ENCODE measurements at regions not wholly inside any gene's neighbourhood (a gene's known extent, or its start where the extent isn't known, plus 50 kb on each side); places are given as distances from the start of the nearest gene placed in this dataset.

- no peak for TF ChIP-seq CTCF (conservative IDR thresholded peaks at IDR 0.05 in 1 of 2, IDR thresholded peaks at IDR 0.05 in 1 of 2; ENCODE audit: low read depth in 1 of 2, low read length in 2 of 2)
- TF ChIP-seq EZH2 (IDR thresholded peaks at IDR 0.05; ENCODE audit: low read length, missing control alignments): no peak
These were observed 278.6 kb upstream of the TCF21 start for GRCh38 chr6:133610227-133610840.

Data from fibroblast of lung (primary cell).